H9 (cell line): ENCODE measurements at regions not wholly inside any gene's neighbourhood (a gene's known extent, or its start where the extent isn't known, plus 50 kb on each side); places are given as distances from the start of the nearest gene placed in this dataset.

Source experiments
- DNase-seq: peaks from one replicate; pipeline ENCODE4 v3.0.0-alpha.2; 2017
- H2AFZ ChIP-seq: one replicate; pipeline ENCODE4 v1.6.1; 2013; ENCODE audit warnings: mild to moderate bottlenecking, low read length, control low read depth, moderate library complexity
- H2AK5ac ChIP-seq: 2 replicates; pipeline ENCODE4 v1.6.1; 2013; ENCODE audit warnings: low read length, control low read depth, mixed read lengths; ENCODE audit not compliant: insufficient read length
- H2BK120ac ChIP-seq: one replicate; pipeline ENCODE4 v1.6.1; 2013; ENCODE audit warnings: low read depth, mild to moderate bottlenecking, low read length, control low read depth, inconsistent platforms; ENCODE audit not compliant: poor library complexity, severe bottlenecking
- H2BK12ac ChIP-seq: 2 replicates; pipeline ENCODE4 v1.6.1; 2013; ENCODE audit warnings: low read length, control low read depth, mixed read lengths, low read depth; ENCODE audit not compliant: insufficient read length
- H2BK15ac ChIP-seq: 2 replicates; pipeline ENCODE4 v1.6.1; 2013; ENCODE audit warnings: low read depth, low read length, control low read depth
- H2BK20ac ChIP-seq: one replicate; pipeline ENCODE4 v1.6.1; 2013; ENCODE audit warnings: low read depth, mild to moderate bottlenecking, low read length, control low read depth, inconsistent platforms; ENCODE audit not compliant: poor library complexity, severe bottlenecking
- H2BK5ac ChIP-seq: 2 replicates; pipeline ENCODE4 v1.6.1; 2013; ENCODE audit warnings: low read length, control low read depth, mixed read lengths; ENCODE audit not compliant: insufficient read length
- H3K14ac ChIP-seq: 2 replicates; pipeline ENCODE4 v1.6.1; 2013; ENCODE audit warnings: low read length, control low read depth; ENCODE audit not compliant: insufficient read depth
- H3K18ac ChIP-seq: 2 replicates; pipeline ENCODE4 v1.6.1; 2013; ENCODE audit warnings: low read depth, mild to moderate bottlenecking, mixed read lengths, low read length, control low read depth; ENCODE audit not compliant: insufficient read length
- H3K23ac ChIP-seq: 2 replicates; pipeline ENCODE4 v1.6.1; 2013; ENCODE audit warnings: low read length, control low read depth, mixed read lengths, low read depth; ENCODE audit not compliant: insufficient read length
- H3K23me2 ChIP-seq: 2 replicates; pipeline ENCODE4 v1.6.1; 2013; ENCODE audit warnings: low read depth, mild to moderate bottlenecking, mixed read lengths, low read length, control low read depth; ENCODE audit not compliant: insufficient read length, poor library complexity, severe bottlenecking
- H3K27ac ChIP-seq: 2 replicates; pipeline ENCODE4 v1.5.1; 2013; ENCODE audit warnings: low read length, control low read depth, mixed read lengths, low read depth; ENCODE audit not compliant: insufficient read length
- H3K27me3 ChIP-seq: 2 replicates; pipeline ENCODE4 v1.6.1; 2013; ENCODE audit warnings: low read length, control low read depth, inconsistent platforms; ENCODE audit not compliant: insufficient read depth
- H3K4ac ChIP-seq: 2 replicates; pipeline ENCODE4 v1.6.1; 2013; ENCODE audit warnings: low read depth, mild to moderate bottlenecking, control low read depth, inconsistent platforms, low read length, moderate library complexity
- H3K4me1 ChIP-seq: 2 replicates; pipeline ENCODE4 v1.6.1; 2013; ENCODE audit warnings: low read length, control low read depth, inconsistent platforms; ENCODE audit not compliant: insufficient read depth
- H3K4me2 ChIP-seq: 2 replicates; pipeline ENCODE4 v1.6.1; 2013; ENCODE audit warnings: low read length, control low read depth, mixed read lengths; ENCODE audit not compliant: insufficient read length, insufficient read depth
- H3K56ac ChIP-seq: 2 replicates; pipeline ENCODE4 v1.6.1; 2013; ENCODE audit warnings: low read depth, mild to moderate bottlenecking, mixed read lengths, low read length, control low read depth; ENCODE audit not compliant: insufficient read length
- H3K79me1 ChIP-seq: 2 replicates; pipeline ENCODE4 v1.6.1; 2013; ENCODE audit warnings: low read depth, mild to moderate bottlenecking, moderate library complexity, low read length, control low read depth, inconsistent platforms; ENCODE audit not compliant: insufficient read depth, poor library complexity, severe bottlenecking
- H3K79me2 ChIP-seq: 2 replicates; pipeline ENCODE4 v1.6.1; 2013; ENCODE audit warnings: low read length, control low read depth, inconsistent platforms; ENCODE audit not compliant: insufficient read depth
- H3K9ac ChIP-seq: 2 replicates; pipeline ENCODE4 v1.6.1; 2013; ENCODE audit warnings: low read length, control low read depth, mixed read lengths; ENCODE audit not compliant: insufficient read length; ENCODE audit errors: extremely low read depth
- H3K9me3 ChIP-seq: one replicate; pipeline ENCODE4 v1.6.1; 2013; ENCODE audit warnings: low read depth, low read length, inconsistent platforms; ENCODE audit not compliant: control insufficient read depth
- H3T11ph ChIP-seq: one replicate; pipeline ENCODE4 v1.6.1; 2013; ENCODE audit warnings: mild to moderate bottlenecking, low read length, control low read depth, inconsistent platforms
- H4K20me1 ChIP-seq: one replicate; pipeline ENCODE4 v1.6.1; 2013; ENCODE audit not compliant: control insufficient read depth, insufficient read length, insufficient read depth
- H4K5ac ChIP-seq: 2 replicates; pipeline ENCODE4 v1.6.1; 2013; ENCODE audit warnings: low read depth, mild to moderate bottlenecking, mixed read lengths, low read length, control low read depth; ENCODE audit not compliant: insufficient read length
- H4K8ac ChIP-seq: replicated peaks from 2 replicates; pipeline ENCODE4 v1.6.1; 2013; ENCODE audit warnings: low read length, control low read depth, mixed read lengths, low read depth; ENCODE audit not compliant: insufficient read length
- H4K91ac ChIP-seq: 2 replicates; pipeline ENCODE4 v1.6.1; 2013; ENCODE audit warnings: low read depth, mild to moderate bottlenecking, moderate library complexity, mixed read lengths, low read length, control low read depth; ENCODE audit not compliant: insufficient read length
- H3K27ac Mint-ChIP-seq, 3 experiments: 2 replicates in 2 of 3; 3 replicates in 1 of 3; pipeline ENCODE4 v1.8.0; 2020 to 2021; ENCODE audit warnings: mixed read lengths in 3 of 3, mild to moderate bottlenecking in 1 of 3, moderate library complexity in 1 of 3
- H3K27me3 Mint-ChIP-seq: 2 replicates; pipeline ENCODE4 v1.8.0; 2021; ENCODE audit warnings: low read depth, mild to moderate bottlenecking, moderate library complexity, mixed read lengths
- H3K36me3 Mint-ChIP-seq, 3 experiments: 2 replicates in 2 of 3; 3 replicates in 1 of 3; pipeline ENCODE4 v1.8.0; 2020 to 2021; ENCODE audit warnings: low read depth in 3 of 3, mixed read lengths in 3 of 3; ENCODE audit not compliant: insufficient read depth in 1 of 3
- H3K4me1 Mint-ChIP-seq, 2 experiments: 2 replicates each; pipeline ENCODE4 v1.8.0; 2020; ENCODE audit warnings: mixed read lengths in 2 of 2
- H3K4me3 Mint-ChIP-seq, 2 experiments: 2 replicates in 1 of 2; 3 replicates in 1 of 2; pipeline ENCODE4 v1.8.0; 2020 to 2021; ENCODE audit warnings: mild to moderate bottlenecking in 2 of 2, mixed read lengths in 2 of 2, moderate library complexity in 1 of 2
- H3K9me3 Mint-ChIP-seq, 2 experiments: 2 replicates in 1 of 2; 3 replicates in 1 of 2; pipeline ENCODE4 v1.8.0; 2020; ENCODE audit warnings: mild to moderate bottlenecking in 2 of 2, mixed read lengths in 2 of 2, moderate library complexity in 1 of 2
- whole genome bisulfite sequencing: extraction: QIAGEN DNeasy Blood & Tissue Kit; methylation state at CpG from one replicate; pipeline ENCODE4 v1.1.7; 2013; ENCODE audit warnings: missing lambda C conversion rate, low lambda C conversion rate, mixed read lengths; ENCODE audit not compliant: insufficient read length; ENCODE audit errors: extremely low coverage; 5-methylcytosine and 5-hydroxymethylcytosine counted together
- TF ChIP-seq, protein P1 (sequence below): fragments of 200-600 bp; sonication (generic); conservative IDR thresholded peaks from 3 replicates; pipeline ENCODE4 v1.8.0; 2021; ENCODE audit warnings: antibody characterized with exemption, mild to moderate bottlenecking

DNA sequence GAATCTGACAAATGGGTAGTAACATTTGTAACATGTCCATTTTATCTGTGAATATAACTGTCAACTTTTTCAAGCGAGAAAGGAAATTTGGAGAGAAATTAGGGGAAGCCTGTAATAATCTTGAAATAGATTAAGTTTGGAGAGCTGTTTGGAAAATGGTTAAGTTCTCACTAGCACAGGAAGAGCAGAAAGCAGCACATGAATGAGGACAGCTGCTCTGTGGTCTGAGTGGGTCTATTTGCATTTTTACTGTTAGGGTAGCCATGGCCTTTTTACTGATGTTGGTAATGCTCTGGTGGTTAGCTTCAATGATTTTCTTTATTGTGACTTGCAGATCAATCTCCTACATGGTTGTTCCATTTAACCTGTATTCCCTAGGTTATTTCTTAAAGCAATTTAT, 144.5 kb upstream of the GDNF start:
- H2AK5ac ChIP-seq: no peak overlapping the region
- Mint-ChIP-seq H3K9me3 (peaks cover 0 to 6% of the 10 kb centered on the region in 2 experiments; a peak in 3 of 5 replicates), H3K4me1 (peaks cover 7 to 8% of the 10 kb centered on the region in 2 experiments), H3K27ac (no peak overlapping the region), H3K27me3 (no peaks in the 10 kb centered on the region; the same call in 1 of the 2 replicates), H3K36me3 (peaks cover 0 to 8% (median 0%) of the 10 kb centered on the region in 3 experiments; a peak in 1 of 7 replicates), H3K4me3 (no peak overlapping the region)
- TF ChIP-seq, protein P1, sequence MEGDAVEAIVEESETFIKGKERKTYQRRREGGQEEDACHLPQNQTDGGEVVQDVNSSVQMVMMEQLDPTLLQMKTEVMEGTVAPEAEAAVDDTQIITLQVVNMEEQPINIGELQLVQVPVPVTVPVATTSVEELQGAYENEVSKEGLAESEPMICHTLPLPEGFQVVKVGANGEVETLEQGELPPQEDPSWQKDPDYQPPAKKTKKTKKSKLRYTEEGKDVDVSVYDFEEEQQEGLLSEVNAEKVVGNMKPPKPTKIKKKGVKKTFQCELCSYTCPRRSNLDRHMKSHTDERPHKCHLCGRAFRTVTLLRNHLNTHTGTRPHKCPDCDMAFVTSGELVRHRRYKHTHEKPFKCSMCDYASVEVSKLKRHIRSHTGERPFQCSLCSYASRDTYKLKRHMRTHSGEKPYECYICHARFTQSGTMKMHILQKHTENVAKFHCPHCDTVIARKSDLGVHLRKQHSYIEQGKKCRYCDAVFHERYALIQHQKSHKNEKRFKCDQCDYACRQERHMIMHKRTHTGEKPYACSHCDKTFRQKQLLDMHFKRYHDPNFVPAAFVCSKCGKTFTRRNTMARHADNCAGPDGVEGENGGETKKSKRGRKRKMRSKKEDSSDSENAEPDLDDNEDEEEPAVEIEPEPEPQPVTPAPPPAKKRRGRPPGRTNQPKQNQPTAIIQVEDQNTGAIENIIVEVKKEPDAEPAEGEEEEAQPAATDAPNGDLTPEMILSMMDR: no peak
- H3K14ac ChIP-seq: no peak overlapping the region
- H3K27ac ChIP-seq: no peak overlapping the region
- H4K20me1 ChIP-seq: no peaks in the 10 kb centered on the region
- H3K56ac ChIP-seq: no peak overlapping the region
- no peak overlapping the region for H2BK15ac ChIP-seq
- no peak overlapping the region for H3K4me2 ChIP-seq
- no peak for DNase-seq
- no CpG with 5 or more reads among the region's 1 CpG for WGBS
- no peak overlapping the region for H3K18ac ChIP-seq
- no peak overlapping the region for H4K91ac ChIP-seq
- H3T11ph ChIP-seq: no peak overlapping the region
- H3K23ac ChIP-seq: no peak overlapping the region
- no peak overlapping the region for H4K5ac ChIP-seq
- H2BK20ac ChIP-seq: no peak overlapping the region
- no peak overlapping the region for H4K8ac ChIP-seq
- no peaks in the 10 kb centered on the region for H3K23me2 ChIP-seq
- H3K4me1 ChIP-seq: no peaks in the 10 kb centered on the region
- no peaks in the 10 kb centered on the region for H3K9me3 ChIP-seq
- no peak overlapping the region for H3K9ac ChIP-seq
- no peaks in the 10 kb centered on the region for H3K27me3 ChIP-seq
- H2BK120ac ChIP-seq: no peak overlapping the region
- no peak overlapping the region for H2AFZ ChIP-seq
- no peak overlapping the region for H3K4ac ChIP-seq
- no peak overlapping the region for H2BK12ac ChIP-seq
- no peaks in the 10 kb centered on the region for H3K79me1 ChIP-seq
- no peaks in the 10 kb centered on the region for H3K79me2 ChIP-seq
- no peak overlapping the region for H2BK5ac ChIP-seq
